ENCODE measurements at regions not wholly inside any gene's neighbourhood (a gene's known extent, or its start where the extent isn't known, plus 50 kb on each side); places are given as distances from the start of the nearest gene placed in this dataset.

- Histone ChIP-seq H3K27me3 (no peaks in the 10 kb centered on the region), H3K4me1 (no peaks in the 10 kb centered on the region), H3K9me3 (no peaks in the 10 kb centered on the region), H3K36me3 (no peaks in the 10 kb centered on the region), H3K4me3 (no peak overlapping the region), H3K27ac (no peak overlapping the region)
- intact Hi-C loops (cut with DNase I; ENCODE audit: low total_unique reads) (no loop called here), in situ Hi-C loops (cut with MboI; ENCODE audit: low pct_ligation_motif_present in 1 of 4, low pct_unique_long_range_greater_than_20kb in 1 of 4, low sequenced_read_pairs in 3 of 4) (no loop called here)
- DNase-seq: no peak
- 76 to 79% methylated on average over 7 of the region's 7 CpGs for WGBS, 2 donors (ENCODE audit: low coverage in 1 of 2)
- TF ChIP-seq POLR2A (IDR thresholded peaks at IDR 0.05) (no peak), EP300 (IDR thresholded peaks at IDR 0.05; ENCODE audit: low read depth) (no peak)
- TF ChIP-seq, protein P1, sequence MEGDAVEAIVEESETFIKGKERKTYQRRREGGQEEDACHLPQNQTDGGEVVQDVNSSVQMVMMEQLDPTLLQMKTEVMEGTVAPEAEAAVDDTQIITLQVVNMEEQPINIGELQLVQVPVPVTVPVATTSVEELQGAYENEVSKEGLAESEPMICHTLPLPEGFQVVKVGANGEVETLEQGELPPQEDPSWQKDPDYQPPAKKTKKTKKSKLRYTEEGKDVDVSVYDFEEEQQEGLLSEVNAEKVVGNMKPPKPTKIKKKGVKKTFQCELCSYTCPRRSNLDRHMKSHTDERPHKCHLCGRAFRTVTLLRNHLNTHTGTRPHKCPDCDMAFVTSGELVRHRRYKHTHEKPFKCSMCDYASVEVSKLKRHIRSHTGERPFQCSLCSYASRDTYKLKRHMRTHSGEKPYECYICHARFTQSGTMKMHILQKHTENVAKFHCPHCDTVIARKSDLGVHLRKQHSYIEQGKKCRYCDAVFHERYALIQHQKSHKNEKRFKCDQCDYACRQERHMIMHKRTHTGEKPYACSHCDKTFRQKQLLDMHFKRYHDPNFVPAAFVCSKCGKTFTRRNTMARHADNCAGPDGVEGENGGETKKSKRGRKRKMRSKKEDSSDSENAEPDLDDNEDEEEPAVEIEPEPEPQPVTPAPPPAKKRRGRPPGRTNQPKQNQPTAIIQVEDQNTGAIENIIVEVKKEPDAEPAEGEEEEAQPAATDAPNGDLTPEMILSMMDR (IDR thresholded peaks at IDR 0.05): no peak
Observed at GRCh38 chr11:92413757-92414513, 189.3 kb downstream of the FAT3 start.

DNA sequence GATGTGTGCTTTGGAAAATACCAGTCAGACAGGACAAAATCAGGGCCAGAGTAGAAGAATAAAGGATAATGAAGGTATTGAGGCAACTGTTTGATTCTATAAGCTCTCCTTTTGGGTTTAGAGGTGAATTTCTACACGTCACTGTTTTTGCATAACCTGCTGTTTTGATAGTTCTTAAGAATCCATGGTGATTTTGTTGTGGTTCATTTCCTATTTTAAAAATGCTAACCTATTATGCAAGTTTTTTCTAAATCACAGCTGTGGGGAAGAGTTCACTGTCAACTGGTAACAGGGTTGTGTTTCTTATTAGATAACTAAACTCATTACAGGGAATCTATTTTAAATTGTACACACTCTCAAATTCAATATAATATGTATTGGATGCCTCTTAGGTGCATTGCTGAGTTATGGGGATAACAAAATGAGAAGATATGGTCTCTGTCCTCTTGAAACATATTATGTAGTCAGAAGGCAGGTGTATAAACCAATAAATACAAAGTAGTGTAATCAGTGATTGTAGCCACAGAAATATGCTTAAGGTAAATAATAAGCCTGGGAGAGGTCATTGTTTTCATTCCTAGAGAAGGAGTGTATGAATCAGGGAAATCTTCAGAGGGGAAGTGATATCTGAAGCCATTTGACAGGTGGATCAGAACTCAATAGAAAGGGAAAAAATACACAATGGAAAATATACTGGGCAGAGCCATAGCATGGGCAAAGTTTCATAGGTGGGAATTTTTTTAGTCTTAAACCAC is 192.5 kb downstream of the FAT3 start:
- no peak for DNase-seq
- Histone ChIP-seq H3K4me3 (no peak overlapping the region), H3K27me3 (no peaks in the 10 kb centered on the region), H3K4me1 (no peaks in the 10 kb centered on the region), H3K27ac (no peak overlapping the region), H3K9me3 (no peaks in the 10 kb centered on the region), H3K36me3 (no peaks in the 10 kb centered on the region)
- TF ChIP-seq, protein P1 (IDR thresholded peaks at IDR 0.05): no peak
- TF ChIP-seq EP300 (IDR thresholded peaks at IDR 0.05; ENCODE audit: low read depth) (no peak), POLR2AphosphoS5 (IDR thresholded peaks at IDR 0.05) (no peak)
- WGBS, 2 donors (ENCODE audit: low coverage in 1 of 2): 83 to 86% methylated on average over 1 of the region's 1 CpG
- intact Hi-C loops (cut with DNase I; ENCODE audit: low total_unique reads) (no loop called here), in situ Hi-C loops (cut with MboI; ENCODE audit: low pct_ligation_motif_present in 1 of 4, low pct_unique_long_range_greater_than_20kb in 1 of 4, low sequenced_read_pairs in 3 of 4) (no loop called here)

GRCh38 chr11:92423115-92424034 is 198.8 kb downstream of the FAT3 start:
- DNase-seq: no peak
- no peaks in the 10 kb centered on the region for H3K36me3 ChIP-seq
- H3K4me3 ChIP-seq: no peak overlapping the region
- intact Hi-C loops (cut with DNase I; ENCODE audit: low total_unique reads) (no loop called here), in situ Hi-C loops (cut with MboI; ENCODE audit: low pct_ligation_motif_present in 1 of 4, low pct_unique_long_range_greater_than_20kb in 1 of 4, low sequenced_read_pairs in 3 of 4) (no loop called here)
- TF ChIP-seq EP300 (IDR thresholded peaks at IDR 0.05; ENCODE audit: low read depth) (no peak), POLR2AphosphoS5 (IDR thresholded peaks at IDR 0.05) (no peak), POLR2A (IDR thresholded peaks at IDR 0.05) (no peak)
- TF ChIP-seq, protein P1 (IDR thresholded peaks at IDR 0.05): no peak
- no peaks in the 10 kb centered on the region for H3K4me1 ChIP-seq
- H3K9me3 ChIP-seq: no peaks in the 10 kb centered on the region
- H3K27ac ChIP-seq: no peak overlapping the region
- 81 to 86% methylated on average over 5 to 6 of the region's 6 CpGs for WGBS, 2 donors (ENCODE audit: low coverage in 1 of 2)
- H3K27me3 ChIP-seq: no peaks in the 10 kb centered on the region

GRCh38 chr11:92424281-92424680 is 199.7 kb downstream of the FAT3 start:
- Histone ChIP-seq H3K9me3 (no peaks in the 10 kb centered on the region), H3K4me1 (no peaks in the 10 kb centered on the region), H3K27me3 (no peaks in the 10 kb centered on the region), H3K36me3 (no peaks in the 10 kb centered on the region), H3K27ac (no peak overlapping the region), H3K4me3 (no peak overlapping the region)
- no peak for DNase-seq
- TF ChIP-seq POLR2A (IDR thresholded peaks at IDR 0.05) (no peak), EP300 (IDR thresholded peaks at IDR 0.05; ENCODE audit: low read depth) (no peak), POLR2AphosphoS5 (IDR thresholded peaks at IDR 0.05) (no peak)
- TF ChIP-seq, protein P1 (IDR thresholded peaks at IDR 0.05): no peak
- intact Hi-C loops (cut with DNase I; ENCODE audit: low total_unique reads): no loop called here
- in situ Hi-C loops (cut with MboI; ENCODE audit: low pct_ligation_motif_present in 1 of 4, low pct_unique_long_range_greater_than_20kb in 1 of 4, low sequenced_read_pairs in 3 of 4): no loop called here

All from transverse colon (tissue), 4 donors.